ENCODE measurements at regions not wholly inside any gene's neighbourhood (a gene's known extent, or its start where the extent isn't known, plus 50 kb on each side); places are given as distances from the start of the nearest gene placed in this dataset.

GRCh38 chr13:106233134-106233735, 302.2 kb downstream of the EFNB2 start:
- no peak for DNase-seq

- DNase-seq = peak in 1 of 2 donors; percentile 15
Measured at GRCh38 chr13:106232681-106233080, 302.8 kb downstream of the EFNB2 start.

DNA sequence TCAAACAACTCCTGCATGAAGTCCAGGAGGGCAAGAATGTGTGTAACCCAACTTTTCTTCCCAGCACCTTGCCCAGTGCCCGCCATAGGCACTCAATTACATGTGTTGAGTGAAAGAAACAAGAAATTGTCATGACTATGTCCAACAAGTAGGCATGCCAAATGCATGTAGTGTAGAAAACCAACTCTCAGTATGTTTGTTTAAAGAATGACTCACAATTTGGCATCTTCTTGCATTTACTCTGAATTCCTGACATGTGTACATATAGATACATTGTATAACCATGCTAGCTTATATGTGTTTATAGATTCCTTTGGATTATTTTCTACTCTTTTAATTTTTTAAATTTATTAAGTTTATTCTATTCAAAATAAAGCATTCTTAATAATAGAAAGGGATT, 305.0 kb downstream of the EFNB2 start:
- DNase-seq = no peak

DNA sequence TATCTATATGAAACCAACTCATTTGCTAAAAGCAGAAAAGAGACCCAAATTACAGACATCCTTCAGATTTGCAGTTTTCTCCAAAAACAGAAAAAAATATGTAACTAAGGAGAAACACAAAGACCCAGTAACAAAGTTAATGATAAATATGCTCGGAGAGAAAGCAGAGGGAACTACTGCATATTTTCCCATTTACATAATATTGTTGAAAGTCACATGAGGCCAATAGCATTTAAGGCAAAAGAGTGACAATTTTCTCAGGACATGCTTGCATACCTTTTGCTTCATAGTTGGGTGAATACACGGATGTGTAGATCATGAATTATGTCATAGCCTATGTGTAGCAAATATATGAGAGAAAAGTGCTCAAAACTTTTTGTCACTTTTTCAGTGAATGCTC, 310.3 kb downstream of the EFNB2 start:
- no peak for DNase-seq

GRCh38 chr13:106220211-106220610, 315.3 kb downstream of the EFNB2 start:
- no peak for DNase-seq

- DNase-seq = no peak
Measured at GRCh38 chr13:106213028-106213757, 322.3 kb downstream of the EFNB2 start.

GRCh38 chr13:106212386-106213010, 323.0 kb downstream of the EFNB2 start:
- DNase-seq = no peak

DNA sequence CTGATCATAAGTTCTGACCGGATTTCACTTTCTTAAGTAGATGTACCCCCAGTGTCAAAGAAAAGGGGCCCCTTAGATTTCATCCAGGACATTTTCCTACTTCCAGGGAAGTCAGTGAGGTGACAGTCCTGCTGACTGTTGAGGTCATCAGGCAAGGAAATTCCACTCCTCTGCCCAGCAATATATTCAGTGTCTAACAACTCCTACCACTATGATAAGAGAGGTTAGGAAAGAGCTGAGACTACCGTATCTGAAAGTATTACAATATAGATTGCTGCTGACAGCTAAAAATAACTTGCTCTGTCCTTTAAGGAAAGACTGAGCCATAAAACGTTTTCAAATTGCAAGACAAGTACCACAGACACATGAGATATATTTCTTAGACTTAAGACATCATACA, 325.1 kb downstream of the EFNB2 start:
- no peak for DNase-seq

DNA sequence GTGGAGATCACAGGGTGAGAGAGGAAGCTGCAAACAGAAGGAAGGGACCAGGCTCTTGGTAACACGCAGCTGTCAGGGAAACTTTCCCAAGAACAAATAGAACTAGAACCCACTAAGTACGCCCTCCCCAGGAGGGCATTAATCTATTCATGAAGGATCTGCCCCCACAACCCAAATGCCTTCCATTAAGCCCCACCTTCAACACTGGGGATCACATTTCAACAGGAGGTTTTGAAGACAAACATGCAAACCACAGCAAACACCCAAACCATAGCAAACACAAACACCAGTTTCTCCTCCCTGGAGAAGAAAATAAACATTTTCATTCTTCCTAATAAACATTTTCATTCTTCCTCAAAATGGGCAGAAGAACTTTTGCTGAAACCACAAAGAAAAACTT, 329.6 kb downstream of the EFNB2 start:
- DNase-seq = no peak

DNA sequence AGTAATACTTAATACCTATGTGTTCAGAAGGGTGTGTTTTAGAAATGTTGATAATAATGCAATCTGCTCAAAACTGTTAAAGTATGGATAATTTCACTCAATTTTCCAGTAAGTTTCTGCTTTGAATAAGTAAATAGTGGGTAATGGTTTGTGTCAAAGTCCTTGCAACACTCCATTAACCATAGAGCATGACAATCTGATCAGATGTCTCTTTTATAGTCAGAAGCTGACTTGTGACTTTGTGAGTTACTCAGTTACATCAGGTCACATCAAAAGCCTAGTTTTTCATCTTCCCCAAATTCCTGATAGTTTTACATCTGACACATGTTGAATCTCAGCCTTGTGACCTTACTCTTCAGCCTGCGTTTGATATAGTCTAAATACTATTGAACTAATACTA, 338.0 kb downstream of the EFNB2 start:
- no peak for DNase-seq

- no peak for DNase-seq
Measured at GRCh38 chr13:106187501-106188095, 347.9 kb downstream of the EFNB2 start.

DNA sequence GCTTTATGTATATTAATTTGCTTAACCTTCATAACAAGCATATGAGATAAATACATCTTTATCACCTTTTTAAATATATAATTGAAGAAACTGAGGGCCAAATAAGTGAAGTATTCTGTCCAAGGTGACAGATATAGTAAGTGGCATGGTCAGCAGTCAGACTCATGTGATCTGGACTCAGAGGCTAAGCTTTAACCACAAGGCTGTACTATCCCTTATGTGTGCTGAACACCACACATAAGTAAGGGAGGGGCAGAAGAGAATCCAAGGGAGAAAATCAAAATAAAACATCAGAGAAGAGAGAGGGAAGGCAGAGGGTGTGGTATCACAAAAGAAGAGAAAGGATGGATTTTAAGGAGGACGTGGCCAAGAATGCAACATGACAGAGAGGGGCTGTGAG, 348.4 kb downstream of the EFNB2 start:
- no peak for DNase-seq

DNA sequence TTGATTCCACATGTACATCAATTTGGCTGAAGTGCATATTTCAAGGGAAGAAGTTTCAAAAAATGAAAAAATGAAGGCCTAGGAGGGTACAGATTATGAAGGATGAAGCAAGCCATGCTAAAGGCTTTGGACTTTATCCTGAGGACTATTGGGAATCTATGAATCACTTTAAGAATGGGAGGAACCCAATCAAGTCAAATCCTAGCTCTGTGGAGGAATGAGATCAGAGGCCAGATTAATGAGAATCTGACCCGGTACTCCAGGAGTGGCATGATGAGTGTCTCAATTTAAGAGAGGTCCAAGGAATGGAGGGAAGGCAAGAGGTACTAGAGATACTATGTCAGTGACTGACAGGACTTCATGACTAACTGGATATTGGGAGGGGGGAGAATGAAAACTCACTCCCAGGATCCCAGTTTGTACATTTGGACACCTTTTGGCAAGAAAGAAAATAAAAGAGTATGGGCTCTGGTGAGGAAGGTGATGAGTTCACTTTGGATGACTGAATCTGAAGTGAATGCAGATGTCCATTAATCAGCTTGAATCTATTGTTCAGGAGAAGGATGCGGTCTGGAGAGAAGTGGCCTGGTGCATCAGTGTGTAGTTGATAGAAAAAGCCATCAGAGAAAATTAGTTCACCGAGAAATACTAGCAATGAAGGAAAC, 349.0 kb downstream of the EFNB2 start:
- no peak for DNase-seq

GRCh38 chr13:106184790-106185189, 350.7 kb downstream of the EFNB2 start:
- no peak for DNase-seq

DNA sequence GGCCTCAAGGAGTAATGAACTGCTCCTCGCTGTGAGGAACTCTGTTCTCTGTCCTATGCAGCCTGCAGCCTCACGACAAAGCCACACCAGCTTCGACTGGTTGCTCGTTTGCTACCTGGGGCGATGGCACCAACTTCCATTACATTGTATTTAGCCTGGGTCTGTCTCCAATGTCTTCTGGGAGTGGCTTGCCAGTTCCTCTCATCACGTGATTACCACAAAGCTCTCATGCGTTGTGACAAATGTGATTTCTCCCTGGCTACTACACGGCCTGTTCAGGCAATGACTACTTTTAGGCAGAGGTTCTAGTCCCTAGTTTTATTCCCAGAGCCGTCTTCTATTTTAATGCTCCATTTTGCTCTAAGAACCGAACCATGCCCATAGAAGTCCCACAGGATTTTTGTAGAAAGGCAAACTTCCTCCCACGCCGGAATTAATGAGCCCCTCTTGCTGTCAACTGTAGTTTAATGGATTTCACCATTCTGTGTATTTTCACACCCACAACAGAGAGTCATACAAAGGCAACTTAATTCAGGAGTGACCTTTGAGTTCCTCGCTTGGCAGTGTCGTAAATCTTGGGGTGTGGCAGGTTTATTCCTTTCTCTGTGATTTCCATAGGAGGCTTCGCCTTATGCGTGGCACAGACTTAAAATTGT, 351.9 kb downstream of the EFNB2 start:
- DNase-seq = no peak

DNA sequence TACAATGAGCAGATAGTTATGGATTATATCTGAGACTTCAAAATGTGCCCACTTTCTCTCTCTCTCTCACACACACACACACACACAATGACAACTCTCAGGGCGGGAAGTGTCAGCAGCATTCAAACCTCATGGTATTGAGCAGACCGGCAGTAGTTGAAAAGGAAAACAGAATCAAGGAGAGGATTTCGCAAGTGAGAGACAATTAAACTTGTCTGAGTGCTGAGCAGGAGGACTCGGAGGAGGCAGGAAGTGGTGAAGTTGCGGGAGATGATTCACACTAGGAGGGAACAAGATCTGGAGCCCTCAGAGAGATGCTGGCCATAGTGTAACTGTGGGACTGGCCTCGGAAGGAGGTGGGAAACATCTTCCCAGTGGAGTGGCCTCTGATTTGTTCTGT, 353.1 kb downstream of the EFNB2 start:
- DNase-seq = no peak

DNA sequence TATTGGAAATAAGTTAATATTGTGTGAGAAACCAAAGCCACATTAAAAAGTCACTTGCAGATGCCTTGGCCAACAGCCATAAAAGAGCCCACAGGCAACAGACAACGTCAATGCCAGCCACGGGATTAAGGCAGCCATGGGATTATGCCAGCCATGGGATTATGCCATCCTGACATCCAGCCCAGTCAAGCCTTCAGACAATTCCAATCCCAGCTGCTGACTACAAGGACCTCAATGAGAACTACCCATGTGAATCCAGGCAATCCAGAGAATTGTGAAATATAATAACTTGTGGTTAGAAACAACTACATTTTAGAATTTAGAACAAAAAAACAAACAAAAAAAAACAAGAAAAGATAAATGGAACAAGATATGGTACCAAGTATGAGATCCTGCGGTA, 356.6 kb downstream of the EFNB2 start:
- DNase-seq = no peak

DNA sequence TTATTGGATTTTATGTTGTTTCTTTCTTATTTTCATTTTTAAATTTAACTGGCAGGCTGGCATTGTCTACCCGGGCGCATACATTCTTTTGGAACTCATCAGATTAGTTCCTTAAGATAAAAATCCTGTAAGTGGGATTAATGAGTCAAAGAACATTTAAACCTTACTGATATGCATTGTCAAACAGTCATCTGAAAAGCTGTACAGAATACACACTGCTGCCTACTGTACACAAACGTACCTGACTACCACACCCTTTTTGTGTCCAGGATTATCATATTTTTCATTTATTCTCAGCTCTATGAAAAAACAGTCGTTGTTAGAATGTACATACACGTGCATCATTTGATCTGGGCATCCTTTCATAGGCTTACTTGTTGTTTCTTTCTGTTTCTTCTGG, 358.3 kb downstream of the EFNB2 start:
- no peak for DNase-seq

DNA sequence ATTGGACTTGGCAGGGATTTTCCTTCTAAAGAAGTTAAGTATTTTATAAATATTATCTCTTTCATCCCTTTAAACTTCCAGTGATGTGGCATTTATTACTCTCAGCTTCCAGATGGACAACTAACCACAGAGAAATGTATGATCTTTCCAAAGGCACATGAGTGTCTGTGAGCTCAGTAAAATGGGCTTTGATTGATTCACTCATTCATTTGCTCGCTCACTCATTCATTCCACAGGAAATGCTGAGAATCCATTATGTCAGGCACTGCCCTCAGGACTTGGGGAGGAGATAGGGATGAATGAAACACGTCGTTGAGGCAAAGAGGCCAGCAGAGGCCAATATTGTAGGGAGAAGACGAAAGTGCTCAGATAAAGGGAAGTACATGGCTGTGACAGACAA, 359.3 kb downstream of the EFNB2 start:
- no peak for DNase-seq

- no peak for DNase-seq
Measured at GRCh38 chr13:106173891-106174610, 361.4 kb downstream of the EFNB2 start.

GRCh38 chr13:106173346-106173745, 362.1 kb downstream of the EFNB2 start:
- no peak for DNase-seq

Data from hippocampal formation (tissue), 2 donors.